BJ (cell line): ENCODE measurements at regions not wholly inside any gene's neighbourhood (a gene's known extent, or its start where the extent isn't known, plus 50 kb on each side); places are given as distances from the start of the nearest gene placed in this dataset.

ENCODE experiments used
- CTCF ChIA-PET: fragments of 350-600 bp; formaldehyde crosslinking; extraction: SDS; loops from one replicate; lab custom pipeline; 2021; ENCODE audit warnings: antibody characterized with exemption, inconsistent platforms; lab: Yijun Ruan, JAX
- POLR2A ChIA-PET: fragments of 300-600 bp; sonication (Branson Sonifier 250); formaldehyde crosslinking; extraction: SDS; loops from one replicate; lab custom pipeline; 2021; ENCODE audit warnings: antibody characterized with exemption; lab: Charles Lee
- DNase-seq: peaks from one replicate; pipeline ENCODE4 v3.0.0-alpha.2; 2011; ENCODE audit warnings: low read depth
- H3K27me3 ChIP-seq: 2 replicates; pipeline ENCODE4 v1.6.0; 2011; ENCODE audit warnings: low read length; ENCODE audit not compliant: control insufficient read depth, insufficient read depth
- H3K36me3 ChIP-seq: 2 replicates; pipeline ENCODE4 v1.5.1; 2011; ENCODE audit warnings: low read length; ENCODE audit not compliant: control insufficient read depth, insufficient read depth
- H3K4me3 ChIP-seq: 2 replicates; pipeline ENCODE4 v1.5.1; 2011; ENCODE audit warnings: low read depth, mild to moderate bottlenecking, control low read depth, low read length
- TF ChIP-seq, protein P1 (sequence below): IDR thresholded peaks from 2 replicates; pipeline ENCODE4 v1.5.1; 2011; ENCODE audit warnings: low read depth, mild to moderate bottlenecking, control low read depth, inconsistent platforms, low read length, moderate library complexity; ENCODE audit not compliant: insufficient read depth

DNA sequence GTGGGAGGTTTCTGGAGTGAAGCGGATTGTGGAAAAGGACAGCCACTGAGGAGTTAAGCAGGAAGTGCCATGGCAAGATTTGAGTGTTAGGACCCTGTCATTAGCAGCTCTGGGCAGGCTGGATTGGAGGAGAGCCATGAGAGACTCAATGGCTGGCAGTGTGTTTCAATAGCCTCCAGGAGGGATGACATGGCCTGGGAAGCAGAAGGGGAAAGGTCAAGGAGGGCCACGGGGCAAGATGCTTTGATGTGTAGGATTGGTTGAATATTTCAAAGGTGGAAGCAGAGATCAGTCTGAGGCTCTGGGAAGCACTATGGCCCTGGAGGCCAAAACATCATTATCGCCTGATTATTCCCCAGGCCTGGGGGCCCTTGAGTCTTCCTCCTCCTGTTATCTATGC is 229.0 kb upstream of the HS6ST1 start:
- ChIA-PET CTCF (no interaction called here), POLR2A (no interaction called here)
- DNase-seq, result no peak
- TF ChIP-seq, protein P1, sequence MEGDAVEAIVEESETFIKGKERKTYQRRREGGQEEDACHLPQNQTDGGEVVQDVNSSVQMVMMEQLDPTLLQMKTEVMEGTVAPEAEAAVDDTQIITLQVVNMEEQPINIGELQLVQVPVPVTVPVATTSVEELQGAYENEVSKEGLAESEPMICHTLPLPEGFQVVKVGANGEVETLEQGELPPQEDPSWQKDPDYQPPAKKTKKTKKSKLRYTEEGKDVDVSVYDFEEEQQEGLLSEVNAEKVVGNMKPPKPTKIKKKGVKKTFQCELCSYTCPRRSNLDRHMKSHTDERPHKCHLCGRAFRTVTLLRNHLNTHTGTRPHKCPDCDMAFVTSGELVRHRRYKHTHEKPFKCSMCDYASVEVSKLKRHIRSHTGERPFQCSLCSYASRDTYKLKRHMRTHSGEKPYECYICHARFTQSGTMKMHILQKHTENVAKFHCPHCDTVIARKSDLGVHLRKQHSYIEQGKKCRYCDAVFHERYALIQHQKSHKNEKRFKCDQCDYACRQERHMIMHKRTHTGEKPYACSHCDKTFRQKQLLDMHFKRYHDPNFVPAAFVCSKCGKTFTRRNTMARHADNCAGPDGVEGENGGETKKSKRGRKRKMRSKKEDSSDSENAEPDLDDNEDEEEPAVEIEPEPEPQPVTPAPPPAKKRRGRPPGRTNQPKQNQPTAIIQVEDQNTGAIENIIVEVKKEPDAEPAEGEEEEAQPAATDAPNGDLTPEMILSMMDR, result no peak
- Histone ChIP-seq H3K4me3 (no peak overlapping the region), H3K36me3 (no peaks in the 10 kb centered on the region), H3K27me3 (no peaks in the 10 kb centered on the region)

DNA sequence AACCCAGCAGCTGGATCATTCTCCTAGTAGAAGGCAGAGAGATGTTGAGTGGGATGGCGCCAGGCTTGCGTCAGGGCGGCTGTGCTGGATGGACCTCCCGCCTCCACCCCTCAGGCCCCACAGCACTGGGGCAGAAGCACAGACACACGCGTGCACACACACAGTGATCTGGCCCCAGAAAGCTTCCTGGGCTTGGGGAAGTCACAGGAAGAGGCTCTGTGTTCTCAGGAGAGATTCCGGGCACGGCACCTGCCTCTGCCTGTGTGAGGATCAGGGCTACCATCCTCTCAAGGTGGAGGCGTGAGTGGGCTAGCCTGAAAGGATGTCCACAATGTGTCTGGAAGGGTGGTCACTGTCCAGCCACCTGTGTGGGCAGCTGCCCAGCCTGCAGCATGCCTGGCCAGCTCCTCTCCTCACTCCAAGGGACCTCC is 229.8 kb upstream of the HS6ST1 start:
- ChIA-PET POLR2A (no interaction called here), CTCF (no interaction called here)
- no peaks in the 10 kb centered on the region for H3K36me3 ChIP-seq
- DNase-seq, result no peak
- TF ChIP-seq, protein P1, result no peak
- no peaks in the 10 kb centered on the region for H3K27me3 ChIP-seq
- H3K4me3 ChIP-seq, result no peak overlapping the region

DNA sequence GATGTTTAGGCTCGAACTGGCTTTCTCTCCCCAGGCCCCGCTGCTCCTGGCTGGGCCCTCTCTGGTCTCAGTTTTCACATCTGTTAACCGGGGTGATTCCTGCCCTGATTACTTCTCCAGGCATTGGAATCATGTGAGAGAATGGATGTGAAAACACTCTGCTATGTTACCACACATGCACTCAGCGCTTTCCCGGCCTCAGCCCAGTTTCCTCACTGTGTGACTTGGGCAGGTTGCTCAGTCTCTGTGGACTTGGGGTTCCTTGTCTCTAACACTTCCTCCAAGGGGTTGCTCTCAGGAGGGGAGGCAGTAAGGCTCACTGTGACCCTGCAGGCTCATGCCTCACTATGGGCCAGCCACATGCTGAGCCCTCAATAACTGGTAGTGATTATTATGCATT is 230.4 kb upstream of the HS6ST1 start:
- ChIA-PET POLR2A (no interaction called here), CTCF (no interaction called here)
- H3K36me3 ChIP-seq, result no peaks in the 10 kb centered on the region
- TF ChIP-seq, protein P1, result no peak
- no peaks in the 10 kb centered on the region for H3K27me3 ChIP-seq
- no peak for DNase-seq
- no peak overlapping the region for H3K4me3 ChIP-seq

DNA sequence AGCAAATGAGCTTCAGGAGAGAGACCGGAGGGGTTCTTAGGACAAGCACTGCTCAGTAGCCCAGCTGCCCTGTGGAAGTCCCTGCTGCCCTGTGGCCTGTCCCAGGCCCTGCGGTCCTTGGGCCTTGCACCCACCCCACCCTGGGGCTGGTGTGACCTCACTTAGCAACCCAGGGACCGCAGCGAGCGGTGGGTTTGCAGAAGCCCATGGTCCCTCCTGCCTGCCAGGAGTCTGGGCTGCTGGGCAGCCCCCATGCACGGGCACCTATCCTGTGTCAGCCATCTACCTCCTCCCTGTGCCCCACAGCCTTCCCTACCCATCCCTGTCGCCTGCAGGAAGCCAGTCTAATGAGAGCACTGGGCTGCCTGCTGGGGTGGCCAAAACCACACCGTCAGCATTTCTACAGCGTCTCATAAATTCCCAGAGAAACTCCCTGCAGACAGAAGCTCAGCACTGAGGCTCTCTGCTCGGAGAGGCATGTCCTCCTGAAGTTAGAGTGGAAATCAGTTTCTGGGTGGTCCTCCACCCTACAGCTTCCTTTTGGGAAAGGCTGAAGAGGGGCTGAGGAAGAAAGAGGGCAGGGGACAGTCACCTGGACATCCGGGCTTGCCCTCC is 231.1 kb upstream of the HS6ST1 start:
- Histone ChIP-seq H3K4me3 (no peak overlapping the region), H3K36me3 (no peaks in the 10 kb centered on the region), H3K27me3 (no peaks in the 10 kb centered on the region)
- ChIA-PET POLR2A (no interaction called here), CTCF (no interaction called here)
- TF ChIP-seq, protein P1, result no peak
- no peak for DNase-seq

DNA sequence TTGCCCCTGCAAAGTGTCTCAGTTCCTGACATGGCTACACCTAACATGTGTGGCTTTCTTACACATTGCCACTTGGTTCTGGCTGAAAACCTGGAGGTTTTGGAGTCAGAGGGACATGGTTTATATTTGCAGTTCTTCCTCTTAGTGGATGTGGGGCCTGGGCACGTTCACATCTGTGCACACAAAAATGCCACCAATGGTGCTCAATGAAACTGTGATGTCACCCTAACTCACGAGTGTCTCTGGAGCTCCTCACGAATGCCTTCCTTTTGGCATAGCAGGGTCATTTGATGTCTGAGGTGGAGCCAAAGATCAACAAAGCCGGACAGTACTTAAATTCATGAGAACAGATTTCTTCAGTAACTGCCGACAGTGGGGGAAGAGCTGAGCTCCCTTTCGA is 231.7 kb upstream of the HS6ST1 start:
- no peak overlapping the region for H3K4me3 ChIP-seq
- no peak for DNase-seq
- POLR2A ChIA-PET, result no interaction called here
- no peaks in the 10 kb centered on the region for H3K27me3 ChIP-seq
- no peaks in the 10 kb centered on the region for H3K36me3 ChIP-seq
- TF ChIP-seq, protein P1, result no peak
- CTCF ChIA-PET, result interaction anchor here (0.6 kb wide), 1 partner anchor 21 kb away, joined by 3 read pairs; no protein-coding TSS in a partner anchor
